CMK (cell line): ENCODE measurements at regions not wholly inside any gene's neighbourhood (a gene's known extent, or its start where the extent isn't known, plus 50 kb on each side); places are given as distances from the start of the nearest gene placed in this dataset.
"Not testable (repeated sequence)": the region's sequence is repeated elsewhere in the genome, so short reads cannot be mapped to it uniquely, and the experiment has no call there.

ENCODE experiments used
- DNase-seq: peaks from one replicate; pipeline ENCODE4 v3.0.0-alpha.2; 2010; ENCODE audit warnings: low read depth

DNA sequence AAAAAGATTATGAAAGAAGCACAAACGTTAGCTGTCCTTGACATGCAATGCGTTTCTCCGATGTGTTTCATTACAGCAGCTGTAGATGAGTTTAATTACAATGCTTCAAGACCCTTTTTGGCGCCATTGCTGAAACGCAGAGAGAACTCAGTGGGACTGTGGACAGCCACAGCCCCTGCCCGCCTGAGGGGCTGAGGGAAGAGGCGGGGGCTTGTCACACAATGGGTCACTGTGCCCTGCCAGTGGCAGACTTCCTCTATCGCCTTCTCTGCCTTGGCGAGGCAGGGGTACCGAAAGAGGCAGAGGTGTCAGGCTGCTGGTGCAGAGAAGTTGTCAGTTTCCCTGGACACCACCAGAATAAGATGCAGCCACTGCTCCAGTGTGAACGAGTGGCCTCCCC is 252.0 kb downstream of the NR2F2 start:
- DNase-seq = no peak

DNA sequence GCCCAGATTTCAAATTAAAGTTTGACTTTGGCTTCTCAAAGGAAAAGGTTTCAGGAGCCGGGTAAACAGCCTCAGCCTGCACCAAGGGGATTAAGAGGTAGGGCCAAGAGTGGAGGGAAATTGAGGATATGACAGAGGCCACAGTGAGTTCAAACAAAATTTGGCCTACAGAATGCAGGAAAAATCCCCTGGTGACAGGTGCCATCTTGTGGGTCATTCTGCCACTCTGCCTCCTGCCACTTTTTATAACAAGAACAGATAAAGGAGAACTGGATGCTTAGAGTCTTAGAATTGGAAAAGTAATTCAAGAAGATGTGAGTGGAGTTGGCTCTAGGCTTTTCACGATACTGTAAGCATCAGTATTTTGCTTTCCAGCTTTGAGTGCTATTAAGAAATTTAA is 253.2 kb downstream of the NR2F2 start:
- no peak for DNase-seq

DNA sequence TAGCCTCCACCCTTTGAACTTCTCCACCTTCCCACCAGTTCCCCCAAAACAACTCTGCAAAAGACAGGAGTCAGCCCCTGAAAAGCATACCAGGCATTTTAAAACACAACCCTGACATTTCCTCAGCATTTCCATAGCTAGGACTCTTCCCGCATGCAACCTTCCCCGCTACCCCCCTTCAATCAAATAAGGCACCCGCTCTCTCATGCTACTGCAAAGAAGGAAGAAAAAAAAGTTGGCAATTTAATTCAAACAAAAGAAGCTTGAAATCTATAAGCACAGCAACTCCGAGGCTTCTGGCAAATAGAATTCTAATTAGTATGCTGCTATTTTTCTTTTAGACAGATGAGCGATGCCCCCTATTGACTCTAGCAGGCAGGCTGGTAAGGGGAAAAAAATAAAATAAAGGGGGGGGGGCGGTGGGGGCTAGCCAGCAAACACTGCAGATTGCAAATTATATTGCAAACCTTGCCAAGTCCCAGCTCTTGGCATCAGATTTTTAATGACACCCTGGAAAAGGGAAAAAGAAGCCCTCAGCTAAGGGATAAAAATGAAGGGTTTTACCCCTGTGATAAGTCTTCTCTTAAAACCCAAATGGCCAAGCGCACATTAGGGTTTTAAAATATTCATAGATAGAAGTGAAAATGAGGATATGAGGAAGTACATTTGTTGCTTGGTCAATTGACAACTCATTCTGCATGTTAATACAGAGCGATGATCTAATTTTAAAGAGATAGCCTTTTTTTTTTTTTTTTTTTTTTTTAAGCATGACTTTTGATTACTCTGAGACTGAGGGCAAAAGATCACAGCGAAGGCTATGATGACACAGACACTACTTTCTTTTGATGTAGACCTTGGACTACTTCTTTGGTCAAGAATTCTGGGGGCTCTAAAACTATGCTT is 255.2 kb downstream of the NR2F2 start:
- DNase-seq = no peak

DNA sequence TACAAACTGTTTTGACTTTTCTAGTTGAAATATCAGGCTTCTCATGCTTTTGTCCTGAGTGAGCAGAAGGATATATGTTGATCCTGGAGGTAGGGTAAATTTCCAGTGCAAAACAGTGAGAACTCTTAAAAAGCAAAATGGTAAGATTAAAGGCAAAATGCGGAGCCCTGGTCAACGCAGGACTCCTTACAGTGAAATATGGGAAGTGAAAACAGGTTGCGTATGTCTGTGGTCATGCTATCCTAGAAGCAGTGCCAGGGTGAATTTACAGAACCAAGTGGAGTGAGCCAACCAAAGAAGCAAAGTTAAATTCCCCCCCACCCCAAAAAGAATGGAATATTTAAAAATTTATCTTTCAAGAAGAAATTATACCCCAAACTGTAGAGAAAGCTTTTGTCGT is 256.4 kb downstream of the NR2F2 start:
- DNase-seq = no peak

DNA sequence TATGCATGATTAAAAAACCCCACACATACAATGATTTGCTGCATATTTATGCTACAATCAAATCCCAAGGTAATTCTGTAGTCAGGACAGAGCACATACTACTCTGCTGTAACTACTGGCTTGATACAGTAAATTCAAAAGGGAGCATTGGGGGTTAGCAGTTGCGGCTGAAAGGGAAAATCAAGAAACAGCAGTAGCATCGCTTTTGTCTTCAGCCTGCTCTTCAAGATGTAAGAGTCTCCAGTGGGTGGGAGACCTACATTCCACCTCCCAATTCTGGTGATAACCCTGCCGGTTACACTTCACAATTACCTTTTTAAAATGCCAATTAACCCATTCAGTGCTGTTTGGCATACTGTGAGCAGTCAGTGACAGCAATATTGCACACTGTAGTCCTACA is 259.4 kb downstream of the NR2F2 start:
- no peak for DNase-seq

DNA sequence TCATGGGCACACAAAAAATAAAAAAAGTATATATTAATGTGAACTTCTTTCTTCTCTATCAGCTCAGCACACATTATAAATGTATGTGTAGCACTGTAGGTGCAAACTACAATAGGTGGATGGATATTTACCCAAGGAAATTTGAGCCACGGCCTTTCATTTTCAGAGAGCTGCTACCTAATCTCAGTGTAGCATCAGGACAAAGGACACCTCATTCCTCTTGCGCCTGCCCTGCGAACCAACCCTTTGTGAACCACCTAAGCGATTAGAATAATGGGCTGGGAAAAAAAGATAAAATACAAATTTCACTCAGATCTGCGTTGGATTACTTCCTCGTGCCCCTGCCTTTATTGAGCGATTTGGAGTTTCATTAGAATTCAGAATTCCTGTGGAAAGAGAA is 263.2 kb downstream of the NR2F2 start:
- no peak for DNase-seq

DNA sequence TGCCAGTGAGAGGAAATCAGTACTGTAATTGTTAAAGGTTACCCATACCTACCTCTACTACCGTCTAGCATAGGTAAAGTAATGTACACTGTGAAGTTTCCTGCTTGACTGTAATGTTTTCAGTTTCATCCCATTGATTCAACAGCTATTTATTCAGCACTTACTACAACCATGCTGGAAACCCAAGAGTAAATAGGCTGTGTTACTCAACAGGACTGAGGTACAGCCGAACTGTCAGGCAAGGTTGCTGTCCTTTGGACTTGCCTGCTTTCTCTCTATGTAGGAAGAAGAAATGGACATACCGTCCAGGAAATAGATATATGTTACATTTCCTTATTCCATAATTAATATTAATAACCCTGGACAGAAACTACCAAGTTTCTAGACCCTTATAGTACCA is 265.5 kb downstream of the NR2F2 start:
- DNase-seq = no peak

DNA sequence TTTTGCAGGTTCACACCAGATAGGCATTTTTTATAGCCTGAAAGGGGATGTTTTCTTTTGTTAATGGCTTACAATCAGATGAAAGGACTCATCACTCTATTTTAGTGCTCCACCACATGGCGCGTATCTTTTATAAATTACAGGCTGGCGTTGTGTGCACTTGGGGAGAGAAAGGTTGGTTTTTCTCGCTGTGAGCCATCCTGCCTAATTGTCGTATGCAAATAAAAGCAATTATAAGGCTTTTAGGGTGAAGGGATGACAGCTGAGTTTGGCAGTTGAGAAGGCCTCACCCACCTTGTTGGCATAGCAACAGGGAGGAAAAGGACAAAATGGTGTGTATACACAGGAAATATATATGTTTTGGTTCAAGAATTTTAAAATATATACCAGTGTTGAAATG is 268.0 kb downstream of the NR2F2 start:
- DNase-seq = no peak

DNA sequence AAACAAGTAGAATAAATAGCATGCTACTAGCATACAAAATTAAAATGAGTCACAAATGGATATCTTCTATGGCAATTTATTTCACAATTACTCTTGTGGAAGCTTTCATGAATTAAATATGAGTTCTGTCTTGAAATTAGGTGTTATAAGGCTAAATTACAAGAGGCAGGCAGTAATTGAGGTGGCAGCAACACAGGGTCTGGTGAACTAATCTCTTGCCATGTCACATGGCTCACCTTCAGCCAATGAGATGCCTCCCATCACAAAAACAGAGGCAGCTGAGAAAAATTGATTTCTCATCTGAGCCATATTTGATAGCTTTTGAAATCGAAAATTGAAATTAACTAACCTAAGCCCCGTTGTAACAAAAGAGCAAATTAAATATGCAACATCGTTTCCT is 268.8 kb downstream of the NR2F2 start:
- DNase-seq = no peak

DNA sequence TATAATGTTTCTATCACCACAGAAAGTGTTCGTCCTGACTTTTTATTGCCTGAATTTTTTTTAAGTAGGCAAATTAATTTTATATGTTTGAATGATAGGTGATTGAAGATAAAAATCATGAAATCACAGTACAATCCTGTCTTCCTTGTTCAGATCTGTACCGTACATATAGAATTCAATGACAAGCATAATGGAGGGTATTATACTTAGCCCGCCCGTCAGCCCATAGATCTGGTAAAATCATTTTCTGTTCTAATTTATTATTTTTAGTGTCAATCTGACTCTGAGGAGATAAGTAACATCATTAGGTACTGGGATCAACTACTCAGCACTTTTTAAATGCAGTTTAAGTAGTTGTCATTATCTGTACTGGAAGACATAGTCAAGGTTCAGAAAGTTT is 269.9 kb downstream of the NR2F2 start:
- DNase-seq = no peak

DNA sequence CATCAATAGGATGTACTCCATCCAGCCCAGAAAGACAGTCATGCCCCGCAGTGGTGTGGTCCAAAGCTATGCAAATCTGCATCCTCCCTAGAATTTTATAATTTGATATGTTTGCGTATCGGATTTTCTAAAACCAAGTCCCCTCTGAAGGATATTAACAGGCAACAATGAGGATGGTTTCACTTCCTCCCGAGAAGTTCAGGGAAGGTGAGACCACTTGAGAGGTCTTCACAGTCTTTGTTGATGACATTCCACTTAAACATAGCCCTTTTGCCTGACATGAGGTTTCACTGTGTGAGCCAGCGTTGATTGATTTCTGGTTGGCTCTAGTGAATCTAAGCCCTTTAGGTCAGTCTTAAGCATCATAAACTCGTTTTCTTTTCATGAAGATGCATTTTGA is 276.1 kb downstream of the NR2F2 start:
- DNase-seq = no peak

DNA sequence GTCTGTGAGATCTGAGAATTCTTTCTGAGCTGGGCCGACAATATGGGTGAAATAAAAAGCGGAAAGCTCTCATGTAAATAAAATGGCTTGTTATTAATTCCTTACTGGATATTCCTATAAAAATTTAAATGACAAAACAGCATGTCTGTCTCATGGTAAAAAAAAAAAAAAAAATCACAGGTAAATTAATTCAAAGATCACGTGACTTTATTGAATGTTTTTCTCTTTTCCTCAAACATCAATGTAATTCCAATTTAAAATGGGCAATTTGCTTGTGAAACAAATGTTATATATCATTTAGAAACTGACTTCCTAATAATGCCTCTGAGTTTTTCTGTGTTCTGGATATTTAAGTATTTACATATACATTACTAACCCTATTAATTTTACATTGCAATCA is 280.3 kb downstream of the NR2F2 start:
- DNase-seq = no peak

DNA sequence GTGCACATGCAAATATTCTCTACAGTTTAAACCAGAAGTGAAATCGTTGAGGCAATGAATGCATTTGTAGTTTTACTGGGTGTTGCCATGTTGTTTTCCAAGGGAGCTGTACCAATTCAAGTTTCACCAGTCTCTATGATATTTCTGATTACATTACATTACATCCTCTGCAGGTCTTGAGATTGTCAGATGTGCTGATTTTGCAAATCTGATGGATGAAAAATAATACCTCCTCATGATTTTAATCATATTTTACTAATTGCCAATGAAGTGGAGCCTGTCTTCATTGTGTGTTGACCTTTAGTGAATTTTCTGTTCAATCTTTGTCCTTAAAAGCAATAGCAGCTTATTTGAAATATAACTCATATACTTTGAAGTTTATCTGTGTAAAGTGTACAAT is 282.4 kb downstream of the NR2F2 start:
- no peak for DNase-seq

DNA sequence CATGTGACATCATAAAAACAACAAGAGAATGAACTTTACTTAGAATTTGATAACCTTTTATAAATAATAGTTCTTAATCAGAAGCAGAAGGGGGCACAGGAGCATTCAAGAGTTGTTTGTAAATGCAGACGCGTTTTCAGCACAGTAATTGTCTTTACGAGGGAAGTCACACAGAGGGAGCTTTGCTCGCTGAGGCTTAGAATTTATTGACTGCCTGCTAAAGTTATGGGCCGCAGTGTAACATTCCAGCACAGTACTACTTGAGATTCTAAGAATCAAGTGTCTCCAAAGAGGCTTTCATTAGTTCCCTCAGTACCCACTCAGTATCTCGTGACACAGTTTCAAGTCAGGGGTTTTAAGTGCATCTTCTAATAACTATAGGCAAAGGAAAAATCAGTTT is 288.7 kb downstream of the NR2F2 start:
- no peak for DNase-seq

DNA sequence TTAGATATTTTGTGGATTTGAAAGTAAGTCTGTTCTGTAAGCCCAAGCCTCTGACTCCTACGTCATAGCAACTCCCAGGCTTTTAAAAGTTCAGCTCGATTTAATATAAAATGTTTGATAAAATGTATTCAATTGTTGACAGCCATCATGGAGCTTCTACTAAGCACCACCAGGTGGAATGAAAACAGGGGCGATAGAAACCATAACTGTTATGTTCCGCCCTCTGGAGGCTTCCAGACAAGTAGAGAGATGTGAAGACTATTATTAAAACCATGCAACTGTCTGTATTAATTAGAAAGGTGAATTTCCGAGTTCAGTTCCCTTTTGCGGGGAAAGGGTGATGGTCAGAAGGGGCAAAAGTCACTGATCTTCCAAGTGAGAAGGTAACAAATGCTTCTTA is 292.2 kb downstream of the NR2F2 start:
- DNase-seq = no peak

DNA sequence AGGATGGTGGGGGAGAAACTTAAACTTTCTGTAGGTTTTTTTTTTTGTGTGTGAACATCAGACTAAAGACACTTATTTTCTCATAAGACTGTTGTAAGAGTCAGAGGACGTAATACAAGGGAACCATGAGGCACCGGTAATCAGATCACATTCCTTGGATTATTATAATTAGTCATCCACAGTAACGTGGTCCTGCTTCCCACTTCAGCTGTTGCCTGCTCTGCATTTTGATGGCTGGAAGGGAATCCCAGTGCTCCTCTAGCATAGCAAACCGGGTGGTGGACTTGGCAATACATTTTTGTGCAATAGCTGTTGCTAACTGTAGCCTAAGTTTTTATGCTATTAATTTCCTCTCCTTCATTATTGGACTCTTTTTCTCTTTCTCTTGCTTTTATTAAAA is 294.8 kb downstream of the NR2F2 start:
- no peak for DNase-seq

DNA sequence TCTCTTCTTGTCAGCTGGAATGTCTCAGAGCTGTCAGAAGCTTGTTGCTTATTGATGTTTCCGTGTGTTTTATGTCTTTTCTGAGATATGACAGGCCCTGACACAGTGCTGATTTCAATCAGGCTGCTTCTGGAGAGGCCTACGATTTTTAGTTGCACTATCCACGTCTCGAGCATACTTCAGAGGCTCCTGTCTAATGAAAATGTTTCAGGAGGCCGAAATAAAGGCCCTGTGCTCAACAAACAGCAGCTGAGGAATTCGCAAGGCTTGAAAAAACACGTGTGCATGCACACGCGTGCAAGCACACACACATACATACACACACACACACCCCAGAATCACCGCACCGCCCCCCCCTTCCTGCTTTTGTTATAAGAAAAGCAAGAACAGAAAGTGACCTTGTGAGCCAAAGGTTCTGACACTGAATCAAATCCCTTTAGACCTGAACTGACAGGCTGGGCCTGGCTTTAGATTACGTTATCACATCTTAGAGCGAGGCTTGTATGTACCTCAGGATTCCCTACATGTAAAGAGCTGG is 296.6 kb downstream of the NR2F2 start:
- no peak for DNase-seq

DNA sequence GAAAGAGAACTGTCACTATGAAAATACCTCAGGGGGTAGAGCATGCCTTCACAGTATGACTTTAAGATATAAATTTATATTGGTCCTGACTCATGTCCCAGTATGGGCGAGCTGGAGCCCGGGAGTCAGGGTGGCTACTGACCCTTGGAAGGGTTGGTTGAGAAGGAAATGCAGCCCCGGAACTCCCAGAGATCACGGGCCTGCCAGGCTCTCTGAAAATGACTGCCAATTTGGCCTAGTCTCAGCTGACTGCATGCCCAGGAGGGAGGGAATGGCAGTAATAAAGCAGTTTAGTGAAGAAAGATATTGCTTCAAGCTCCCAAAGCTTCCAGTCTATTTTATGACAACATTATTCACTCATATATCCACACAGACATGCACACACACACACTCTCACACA is 299.0 kb downstream of the NR2F2 start:
- DNase-seq = no peak

DNA sequence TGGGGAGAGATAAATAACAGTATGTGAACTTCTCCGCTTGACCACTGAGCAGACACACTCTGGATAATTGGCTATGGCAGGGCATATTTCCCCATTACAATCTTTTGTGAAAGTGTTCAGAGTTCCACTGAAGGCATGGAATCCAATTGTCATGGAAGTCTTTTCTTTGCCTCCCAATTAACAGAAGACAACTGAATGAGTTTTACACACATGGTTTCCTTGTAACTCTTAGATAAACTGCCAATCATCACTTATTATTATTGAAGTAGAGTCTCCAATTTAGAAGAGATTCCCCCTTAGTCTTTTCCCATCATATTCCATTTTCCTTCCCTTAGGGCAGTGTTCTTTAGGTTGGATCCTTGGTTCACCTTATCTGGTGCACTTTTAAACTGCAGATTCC is 308.3 kb downstream of the NR2F2 start:
- no peak for DNase-seq

DNA sequence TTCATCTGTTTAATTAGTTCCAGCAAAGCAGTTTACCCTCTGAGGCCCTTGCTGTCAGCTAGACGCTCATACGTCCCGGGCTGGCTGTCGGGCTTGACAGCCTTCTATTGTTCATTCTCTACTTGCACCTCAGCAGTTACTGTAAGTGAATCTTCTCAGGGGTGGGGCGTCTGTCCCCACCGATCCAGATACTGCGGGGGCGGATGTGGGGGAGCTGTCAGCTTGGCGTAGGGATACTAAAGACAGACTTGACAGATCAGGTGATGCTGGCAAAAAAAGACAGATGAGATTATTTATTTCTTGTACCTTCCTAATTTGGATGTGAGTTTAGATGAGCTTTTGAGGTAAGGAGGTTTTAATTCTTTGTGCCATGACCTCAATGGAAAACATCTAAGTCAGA is 315.3 kb downstream of the NR2F2 start:
- DNase-seq = no peak

DNA sequence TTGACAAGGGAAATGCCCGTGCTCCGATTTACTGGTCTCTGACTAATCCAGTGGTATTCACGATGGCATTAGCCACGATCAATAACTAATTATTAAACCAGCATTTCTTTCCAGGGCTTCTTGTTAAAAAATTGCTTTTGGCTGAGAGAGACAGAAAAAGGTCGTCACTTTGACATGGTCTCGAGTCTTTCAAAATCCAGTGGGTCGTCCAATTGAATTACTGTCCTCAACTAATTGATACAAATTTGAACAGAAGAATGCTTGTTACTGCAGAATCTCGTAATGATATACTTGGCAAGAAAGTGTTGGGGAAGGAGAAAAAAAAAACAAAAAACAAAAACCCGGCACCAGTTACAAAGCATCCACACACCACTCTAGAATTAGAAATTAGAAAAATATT is 318.4 kb downstream of the NR2F2 start:
- DNase-seq = no peak

DNA sequence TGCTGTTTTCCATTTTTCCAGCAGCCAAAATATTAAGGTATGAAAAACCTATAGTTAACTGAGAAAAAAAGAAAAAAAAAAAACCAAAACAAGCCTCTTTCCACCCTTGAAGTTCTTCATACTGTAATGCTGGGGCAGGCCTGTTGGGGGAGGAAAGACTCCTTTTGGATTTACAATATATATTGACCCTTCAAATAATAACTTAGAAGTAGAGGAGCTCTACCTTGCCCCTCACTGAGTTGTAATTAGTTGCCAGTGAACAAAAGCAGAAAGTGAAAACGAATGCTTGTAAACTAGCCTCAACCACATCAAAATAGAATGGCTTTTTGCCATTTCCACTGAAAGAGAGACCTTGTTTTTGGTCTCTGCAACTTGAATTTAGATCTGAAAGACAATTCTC is 326.6 kb downstream of the NR2F2 start:
- DNase-seq = no peak

DNA sequence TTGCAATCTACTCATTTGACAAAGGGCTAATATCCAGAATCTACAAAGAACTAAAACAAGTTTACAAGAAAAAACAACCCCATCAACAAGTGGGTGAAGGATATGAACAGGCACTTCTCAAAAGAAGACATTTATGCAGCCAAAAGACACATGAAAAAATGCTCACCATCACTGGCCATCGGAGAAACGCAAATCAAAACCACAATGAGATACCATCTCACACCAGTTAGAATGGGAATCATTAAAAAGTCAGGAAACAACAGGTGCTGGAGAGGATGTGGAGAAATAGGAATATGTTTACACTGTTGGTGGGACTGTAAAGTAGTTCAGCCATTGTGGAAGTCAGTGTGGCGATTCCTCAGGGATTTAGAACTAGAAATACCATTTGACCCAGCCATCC is 336.5 kb downstream of the NR2F2 start:
- not testable (repeated sequence) for DNase-seq

DNA sequence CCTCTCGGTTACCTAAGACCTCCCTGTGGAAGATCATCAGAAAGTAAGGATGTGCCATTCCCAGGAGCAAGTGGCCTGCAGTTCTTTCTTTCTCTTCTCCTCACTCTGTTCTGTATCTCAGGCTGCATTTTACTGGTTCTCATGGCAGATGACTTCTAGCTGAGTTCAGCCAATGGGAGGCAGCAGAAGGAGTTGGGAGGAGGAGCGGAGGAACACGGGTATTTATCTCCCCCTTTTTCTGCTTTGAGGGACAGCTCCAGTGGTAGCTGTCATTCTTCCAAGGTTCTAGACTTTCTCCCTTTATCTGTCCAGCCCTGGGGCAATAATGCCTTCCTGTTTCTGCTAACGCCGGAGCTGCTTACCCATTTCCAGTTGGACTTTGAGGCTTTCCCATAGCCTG is 339.9 kb downstream of the NR2F2 start:
- no peak for DNase-seq
